Heart right ventricle (tissue), 16 donors: ENCODE measurements at regions not wholly inside any gene's neighbourhood (a gene's known extent, or its start where the extent isn't known, plus 50 kb on each side); places are given as distances from the start of the nearest gene placed in this dataset.

Source experiments
- ATAC-seq, 8 donors: fragments of 200-7000 bp; cut with Tn5 transposase; one replicate each; pipeline ENCODE4 v1.9.1; 2020; ENCODE audit warnings: mild to moderate bottlenecking in 8 of 8, moderate library complexity in 8 of 8, moderate number of reproducible peaks in 1 of 8
- DNase-seq, 2 donors: peaks; one replicate each; pipeline ENCODE4 v3.0.0-alpha.2; 2020
- H3K27ac ChIP-seq, 10 donors: fragments of 200-600 bp; sonication (generic) in 2 of 10; one replicate each; pipeline versions ENCODE4 v1.5.0 to v1.8.0; 2020 to 2022; ENCODE audit warnings: mild to moderate bottlenecking in 3 of 10
- H3K27me3 ChIP-seq, 7 donors: fragments of 200-600 bp; one replicate each; pipeline ENCODE4 v1.8.0; 2021 to 2022; ENCODE audit warnings: mild to moderate bottlenecking in 2 of 7
- H3K36me3 ChIP-seq, 9 donors: fragments of 200-600 bp; sonication (generic) in 1 of 9; one replicate each; pipeline versions ENCODE4 v1.5.0 to v1.8.0; 2020 to 2022; ENCODE audit warnings: mild to moderate bottlenecking in 2 of 9
- H3K4me1 ChIP-seq, 9 donors: fragments of 200-600 bp; sonication (generic) in 1 of 9; one replicate each; pipeline versions ENCODE4 v1.5.0 to v1.8.0; 2020 to 2022; ENCODE audit warnings: mild to moderate bottlenecking in 4 of 9
- H3K4me3 ChIP-seq, 10 donors: fragments of 200-600 bp; sonication (generic) in 2 of 10; one replicate each; pipeline versions ENCODE4 v1.5.0 to v1.8.0; 2020 to 2022; ENCODE audit warnings: mild to moderate bottlenecking in 7 of 10, moderate library complexity in 2 of 10
- H3K9me3 ChIP-seq, 11 donors: fragments of 200-600 bp in 10 of 11; sonication (generic) in 2 of 11; one replicate each; pipeline versions ENCODE4 v1.5.0 to v1.8.0; 2013 to 2022; ENCODE audit warnings: mild to moderate bottlenecking in 2 of 11, control low read depth in 1 of 11, moderate library complexity in 1 of 11
- CTCF ChIP-seq, 9 donors: fragments of 200-600 bp; sonication (generic) in 2 of 9; IDR thresholded peaks; one replicate each; pipeline versions ENCODE4 v1.5.0 to v1.8.0; 2021 to 2022; ENCODE audit warnings: antibody characterized with exemption in 9 of 9, mild to moderate bottlenecking in 5 of 9, moderate library complexity in 1 of 9
- WGBS, 2 donors: extraction: QIAGEN DNeasy Blood & Tissue Kit; methylation state at CpG; one replicate each; pipeline ENCODE4 v1.1.7; 2013; ENCODE audit warnings: inconsistent platforms in 1 of 2; 5-methylcytosine and 5-hydroxymethylcytosine counted together
- intact Hi-C, 10 donors: fragments of 100-400 bp; cut with DNase I; formaldehyde crosslinking; loops; one replicate each; pipeline versions ENCODE4 v1.11.1 to v1.14.2; 2022
- donor health status: Arrhythmogenic right ventricular cardiomyopathy.
- donor health status: ischemic (EF 13 %, LVEDD 7.1; RV severe dilation, severe dysfunction).
- donor health status: healthy with polysubstance abuse.
- donor health status: DM: no; HTN: yes; CAD: no.
- donor health status: DM: no; HTN: no; CAD: no.
- donor health status: ischemic (EF 25% LVEDD 6.9; RV normal size, moderate dysfunction).
- donor health status: ischemic (EF 25% LVEDD 5.7; RV mildly dilated, moderate dysfunction).
- donor health status: healthy.
- donor health status: DM: yes; HTN: yes; CAD: no.
- donor health status: Ischemic cardiomyopathy.
- donor health status: ischemic (EF 35%, LVEDD 5.7; RV mildly dilated, moderate dysfunction).
- donor health status: nonischemic (EF 11% LVEDD 7.7; RV severe dilation, severe dysfunction).
- donor health status: DM: yes; HTN: yes; CAD: no.
- donor health status: PGD.
- donor health status: ischemic (EF 29% LVEDD 5.4; RV normal size, mild dysfunction).
- donor health status: nonischemic (EF 23%, LVEDD 6.1; RV moderate dilation, normal function).

DNA sequence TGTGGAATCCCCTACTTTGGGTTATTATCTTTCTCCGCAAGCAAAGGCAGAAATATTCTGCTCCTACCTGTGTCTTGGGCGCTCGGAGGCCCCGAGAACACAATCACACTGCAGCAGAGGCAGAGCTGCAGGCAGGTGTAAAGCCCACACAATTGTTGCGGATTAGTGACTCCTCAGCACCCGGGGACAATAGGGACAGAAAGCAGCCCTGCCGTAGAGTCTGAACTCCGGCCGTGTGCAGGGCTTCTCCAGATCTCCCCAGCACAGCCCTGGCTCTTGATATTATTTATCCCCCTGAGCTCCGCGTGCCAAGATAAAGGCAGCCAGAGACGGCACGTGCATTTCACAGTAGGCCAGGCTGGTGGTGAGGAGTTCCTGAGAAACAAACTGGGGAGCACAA lies 229.2 kb downstream of the EN1 start:
- no peaks in the 10 kb centered on the region for H3K36me3 ChIP-seq
- no peaks in the 10 kb centered on the region for H3K4me1 ChIP-seq
- H3K4me3 ChIP-seq, result no peak overlapping the region
- no peak for TF ChIP-seq CTCF (IDR thresholded peaks at IDR 0.05)
- H3K27ac ChIP-seq, result no peak overlapping the region
- no peaks in the 10 kb centered on the region for H3K9me3 ChIP-seq
- ATAC-seq, result no peak
- intact Hi-C loops, result no loop called here
- no peak for DNase-seq
- peaks cover 0 to 34% (median 8%) of the 10 kb centered on the region in 7 donors for H3K27me3 ChIP-seq
- WGBS, 2 donors, result 50 to 61% methylated on average over 13 of the region's 13 CpGs

- WGBS, 2 donors, result 77 to 81% methylated on average over 7 of the region's 7 CpGs
- DNase-seq (no peak), ATAC-seq (no peak)
- Histone ChIP-seq H3K27me3 (peaks cover 0 to 45% (median 12%) of the 10 kb centered on the region in 7 donors), H3K9me3 (no peaks in the 10 kb centered on the region), H3K27ac (no peak overlapping the region), H3K36me3 (no peaks in the 10 kb centered on the region), H3K4me3 (no peak overlapping the region), H3K4me1 (no peaks in the 10 kb centered on the region)
- intact Hi-C loops, result no loop called here
- no peak for TF ChIP-seq CTCF (IDR thresholded peaks at IDR 0.05)
These were observed 231.0 kb downstream of the EN1 start for GRCh38 chr2:118616432-118616831.

DNA sequence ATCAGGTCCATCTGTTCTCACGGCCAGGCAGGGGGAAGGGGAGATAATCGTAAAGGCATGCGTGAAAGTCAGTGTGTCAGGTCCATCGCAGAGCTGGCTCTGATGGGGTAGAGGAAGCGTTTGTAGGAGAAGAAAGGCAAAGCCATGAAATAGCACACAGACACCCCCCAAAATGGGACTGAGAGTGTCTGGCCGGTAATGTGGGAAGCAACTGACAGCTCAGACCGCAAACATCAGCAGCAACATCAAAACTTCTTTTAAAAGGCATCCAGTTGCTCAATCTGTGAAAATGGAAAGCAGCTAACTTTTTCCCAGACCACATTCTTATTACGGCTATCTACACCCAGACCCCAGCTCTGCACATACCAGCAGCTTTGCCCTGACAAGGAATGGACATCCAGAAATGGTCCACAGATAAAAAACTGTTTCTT lies 232.6 kb downstream of the EN1 start:
- Histone ChIP-seq H3K36me3 (no peaks in the 10 kb centered on the region), H3K4me1 (no peaks in the 10 kb centered on the region), H3K27me3 (peaks cover 0 to 46% (median 14%) of the 10 kb centered on the region in 7 donors), H3K9me3 (no peaks in the 10 kb centered on the region), H3K27ac (no peak overlapping the region), H3K4me3 (no peak overlapping the region)
- no peak for ATAC-seq
- WGBS, 2 donors, result 21 to 27% methylated on average over 8 of the region's 8 CpGs
- intact Hi-C loops, result no loop called here
- no peak for TF ChIP-seq CTCF (IDR thresholded peaks at IDR 0.05)
- DNase-seq, result no peak

GRCh38 chr2:118613737-118614136 lies 233.7 kb downstream of the EN1 start:
- intact Hi-C loops, result no loop called here

More at GRCh38 chr2:118613737-118614136, 233.7 kb downstream of the EN1 start:
- H3K36me3 ChIP-seq, result no peaks in the 10 kb centered on the region
- peaks cover 0 to 44% (median 14%) of the 10 kb centered on the region in 7 donors for H3K27me3 ChIP-seq
- no peak overlapping the region for H3K27ac ChIP-seq
- 47 to 49% methylated on average over 2 of the region's 2 CpGs for WGBS, 2 donors
- TF ChIP-seq CTCF (IDR thresholded peaks at IDR 0.05), result no peak
- H3K9me3 ChIP-seq, result no peaks in the 10 kb centered on the region
- DNase-seq (no peak), ATAC-seq (no peak)
- no peak overlapping the region for H3K4me3 ChIP-seq
- no peaks in the 10 kb centered on the region for H3K4me1 ChIP-seq
